K562 (cell line): ENCODE measurements at regions not wholly inside any gene's neighbourhood (a gene's known extent, or its start where the extent isn't known, plus 50 kb on each side); places are given as distances from the start of the nearest gene placed in this dataset.

ENCODE experiments used
- ATAC-seq: fragments of 200-7000 bp; cut with Tn5 transposase; 3 replicates; pipeline ENCODE4 v1.9.1; 2020; ENCODE audit warnings: moderate library complexity
- BruUV-seq: library from RNA; stranded (reverse); fragments of 400-500 nt; replicated peaks from 2 replicates; lab custom pipeline; 2021; lab: Mats Ljungman, UMichigan
- CTCF ChIA-PET: fragments of 300-600 bp; formaldehyde crosslinking; extraction: SDS; loops from one replicate; lab custom pipeline; 2021; ENCODE audit warnings: low intra/inter-chr PET ratio; lab: Yijun Ruan, JAX
- POLR2A ChIA-PET: fragments of 300-600, 350-650 bp; sonication (Branson Sonifier 250); formaldehyde crosslinking; extraction: SDS; loops from one replicate; lab custom pipeline; 2021; ENCODE audit warnings: antibody characterized with exemption, inconsistent platforms; lab: Yijun Ruan, JAX
- DNase-seq, 4 experiments: peaks; one replicate each; pipeline versions ENCODE4 v3.0.0 to v3.0.0-alpha.2; 2011 to 2018; ENCODE audit warnings: low spot score in 3 of 4, mixed read lengths in 3 of 4; ENCODE audit errors: extremely low read depth in 1 of 4
- FAIRE-seq: peaks from 2 replicates; lab custom pipeline; 2011; peaks lifted over from hg19 to GRCh38; lab: Jason Lieb, UNC
- H2AFZ ChIP-seq: 2 replicates; pipeline ENCODE4 v1.6.0; 2011; ENCODE audit warnings: low read depth, low read length, control low read depth, inconsistent platforms
- H3K27ac ChIP-seq: fragments of 200-600 bp; 3 replicates; pipeline ENCODE4 v1.8.0; 2011; ENCODE audit warnings: low read depth, mild to moderate bottlenecking, control low read depth, inconsistent platforms, low read length, moderate library complexity, mixed read lengths; ENCODE audit errors: extremely low read depth
- H3K27me3 ChIP-seq, 2 experiments: fragments of 300-600 bp in 1 of 2; 2 replicates in 1 of 2; 3 replicates in 1 of 2; pipeline versions ENCODE4 v1.6.0 to v1.8.0; 2011; ENCODE audit warnings: inconsistent platforms in 2 of 2, low read length in 2 of 2, mild to moderate bottlenecking in 1 of 2, mixed read lengths in 1 of 2, moderate library complexity in 1 of 2; ENCODE audit not compliant: control insufficient read depth in 2 of 2, insufficient read depth in 2 of 2
- H3K36me3 ChIP-seq: fragments of 300-600 bp; 3 replicates; pipeline ENCODE4 v1.8.0; 2011; ENCODE audit warnings: mild to moderate bottlenecking, low read length, inconsistent platforms; ENCODE audit not compliant: control insufficient read depth, insufficient read depth
- H3K4me1 ChIP-seq, 2 experiments: fragments of 200-600 bp in 1 of 2; replicated peaks in 1 of 2; 2 replicates in 1 of 2; 3 replicates in 1 of 2; pipeline versions ENCODE4 v1.5.1 to v1.8.0; 2011; ENCODE audit warnings: inconsistent platforms in 2 of 2, low read length in 2 of 2, mild to moderate bottlenecking in 1 of 2, mixed read lengths in 1 of 2, moderate library complexity in 1 of 2; ENCODE audit not compliant: control insufficient read depth in 2 of 2, insufficient read depth in 2 of 2
- H3K4me2 ChIP-seq: 2 replicates; pipeline ENCODE4 v1.6.1; 2011; ENCODE audit warnings: low read length, control low read depth, inconsistent platforms, mixed read lengths; ENCODE audit not compliant: insufficient read depth
- H3K4me3 ChIP-seq: fragments of 200-600 bp; sonication (generic), shearing (Covaris generic); 2 replicates; pipeline ENCODE4 v1.5.1; 2016; ENCODE audit warnings: control low read depth, inconsistent platforms
- H3K79me2 ChIP-seq: fragments of 200-600 bp; 3 replicates; pipeline ENCODE4 v1.8.0; 2011; ENCODE audit warnings: low read length, inconsistent platforms; ENCODE audit not compliant: control insufficient read depth, insufficient read depth
- H3K9ac ChIP-seq, 2 experiments: 2 replicates each; pipeline versions ENCODE4 v1.6.0 to v1.6.1; 2011; ENCODE audit warnings: low read depth in 2 of 2, low read length in 2 of 2, control low read depth in 1 of 2, inconsistent platforms in 1 of 2, mild to moderate bottlenecking in 1 of 2, mixed read lengths in 1 of 2; ENCODE audit not compliant: insufficient read depth in 1 of 2
- H3K9me1 ChIP-seq: one replicate; pipeline ENCODE4 v1.6.0; 2011; ENCODE audit warnings: inconsistent platforms, mild to moderate bottlenecking, low read length, moderate library complexity; ENCODE audit not compliant: control insufficient read depth, insufficient read depth
- H3K9me3 ChIP-seq: replicated peaks from 2 replicates; pipeline ENCODE4 v1.5.1; 2011; ENCODE audit warnings: low read depth, low read length, inconsistent platforms; ENCODE audit not compliant: control insufficient read depth, insufficient read depth
- H4K20me1 ChIP-seq: replicated peaks from 2 replicates; pipeline ENCODE4 v1.6.1; 2011; ENCODE audit warnings: low read length, inconsistent platforms, mixed read lengths; ENCODE audit not compliant: control insufficient read depth, insufficient read depth
- CBFA2T3 ChIP-seq: fragments of 450-650 bp; IDR thresholded peaks from 2 replicates; pipeline ENCODE4 v1.6.1; 2017
- CHD4 ChIP-seq: fragments of 200-600 bp; sonication (generic); IDR thresholded peaks from 3 replicates; pipeline ENCODE4 v1.6.1; 2012; ENCODE audit warnings: low read depth, mild to moderate bottlenecking, mixed read lengths, low read length, inconsistent platforms; ENCODE audit not compliant: insufficient read depth, insufficient replicate concordance, poor library complexity, severe bottlenecking
- COPS2 ChIP-seq: fragments of 450-650 bp; conservative IDR thresholded peaks from 2 replicates; pipeline ENCODE4 v1.6.1; 2016; ENCODE audit warnings: mild to moderate bottlenecking, moderate library complexity
- CREB1 ChIP-seq, 2 experiments: sonication (generic) in 1 of 2; formaldehyde crosslinking in 1 of 2; IDR thresholded peaks; 2 replicates each; pipeline versions ENCODE4 v1.6.1 to v1.8.0; 2012 to 2022; ENCODE audit warnings: inconsistent platforms in 1 of 2, mild to moderate bottlenecking in 1 of 2, missing genetic modification reagents in 1 of 2, moderate library complexity in 1 of 2
- FUS ChIP-seq: fragments of 200-400 bp; formaldehyde crosslinking; optimal IDR thresholded peaks from 2 replicates; pipeline ENCODE3; 2017; ENCODE audit warnings: low read depth, low read length
- GABPA ChIP-seq: fragments of 200-800 bp; sonication (Bioruptor generic); conservative IDR thresholded peaks from 2 replicates; pipeline ENCODE4 v1.6.1; 2016; ENCODE audit warnings: low read depth, missing genetic modification characterization, missing compliant biosample characterization
- HMG20A ChIP-seq: fragments of 450-650 bp; formaldehyde crosslinking; conservative IDR thresholded peaks from 2 replicates; pipeline ENCODE4 v1.4.0; 2020; ENCODE audit warnings: mild to moderate bottlenecking, mixed read lengths
- MCM3 ChIP-seq: fragments of 450-650 bp; IDR thresholded peaks from 2 replicates; pipeline ENCODE4 v1.6.1; 2016
- RFX5 ChIP-seq: IDR thresholded peaks from 2 replicates; pipeline ENCODE4 v1.6.1; 2011; ENCODE audit warnings: low read depth, mild to moderate bottlenecking, improper control_type of control experiment, low read length
- RUNX1 ChIP-seq: sonication (generic); IDR thresholded peaks from 2 replicates; pipeline ENCODE4 v1.6.1; 2016; ENCODE audit warnings: antibody characterized with exemption, low read depth
- TOE1 ChIP-seq, 2 experiments: fragments of 450-650 bp in 1 of 2; sonication (generic) in 1 of 2; formaldehyde crosslinking in 1 of 2; IDR thresholded peaks; 2 replicates each; pipeline versions ENCODE4 v1.7.1 to v1.8.0; 2016 to 2022; ENCODE audit warnings: borderline replicate concordance in 2 of 2, mild to moderate bottlenecking in 2 of 2, antibody characterized with exemption in 1 of 2, inconsistent platforms in 1 of 2, low read depth in 1 of 2, missing genetic modification reagents in 1 of 2, moderate library complexity in 1 of 2
- ZNF197 ChIP-seq: fragments of 200-800 bp; sonication (Bioruptor generic); IDR thresholded peaks from 2 replicates; pipeline ENCODE4 v1.6.1; 2016; ENCODE audit warnings: low read depth, missing genetic modification characterization, missing compliant biosample characterization
- ZNF354B ChIP-seq: fragments of 250-450 bp; sonication (Bioruptor Pico); IDR thresholded peaks from 2 replicates; pipeline ENCODE4 v1.4.0; 2020
- ZNF75A ChIP-seq: fragments of 450-650 bp; formaldehyde crosslinking; IDR thresholded peaks from 2 replicates; pipeline ENCODE4 v1.4.0; 2020; ENCODE audit warnings: mild to moderate bottlenecking
- WGBS: fragments of 100-300 bp; shearing (Covaris generic); methylation state at CpG from one replicate; pipeline ENCODE4 v1.1.6; 2016; ENCODE audit warnings: low coverage, mixed read lengths; ENCODE audit not compliant: insufficient coverage; ENCODE audit errors: missing lambda C conversion rate; 5-methylcytosine and 5-hydroxymethylcytosine counted together
- in situ Hi-C: fragments of 300-500 bp; cut with MboI; formaldehyde crosslinking; loops from 4 replicates; pipeline ENCODE4 v1.15.0; 2018; ENCODE audit warnings: inconsistent platforms, mixed read lengths
- intact Hi-C: fragments of 100-400 bp; cut with micrococcal nuclease; formaldehyde crosslinking; loops from 2 replicates; pipeline ENCODE4 v1.14.2; 2022
- TF ChIP-seq, protein P1 (sequence below): sonication (generic); formaldehyde crosslinking; IDR thresholded peaks from 2 replicates; pipeline ENCODE4 v1.8.0; 2022; ENCODE audit warnings: mild to moderate bottlenecking, missing genetic modification reagents, borderline replicate concordance
- TF ChIP-seq, protein P2 (sequence below): fragments of 250-450 bp; sonication (Bioruptor Pico); IDR thresholded peaks from 2 replicates; pipeline ENCODE4 v1.8.0; 2021; ENCODE audit warnings: borderline replicate concordance, mild to moderate bottlenecking, moderate library complexity; ENCODE audit not compliant: poor library complexity, severe bottlenecking
- TF ChIP-seq, protein P3 (sequence below): sonication (generic); formaldehyde crosslinking; IDR thresholded peaks from 2 replicates; pipeline ENCODE4 v1.8.0; 2022; ENCODE audit warnings: mild to moderate bottlenecking, missing genetic modification reagents

DNA sequence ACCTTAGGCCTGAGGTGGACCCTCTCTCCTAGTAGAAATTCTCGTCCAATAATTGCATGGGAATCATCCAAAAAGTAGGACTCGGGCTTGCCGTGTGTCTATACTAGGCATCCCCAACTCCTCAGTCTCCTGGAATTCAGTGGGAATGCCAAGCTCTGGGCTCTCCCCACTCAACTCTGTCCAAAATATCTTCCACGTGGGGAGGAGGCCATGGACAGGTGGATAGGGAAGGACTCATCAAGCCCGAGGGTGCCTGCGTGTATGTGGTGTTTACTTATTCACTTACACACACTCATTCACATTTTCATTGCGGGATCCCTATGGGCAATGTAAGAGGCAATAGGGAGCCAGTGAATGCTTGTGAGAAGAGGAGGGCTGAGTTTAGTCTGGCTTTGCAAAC is 383.3 kb downstream of the MN1 start:
- no peak overlapping the region for H3K4me3 ChIP-seq

More for the DNA sequence above, 383.3 kb downstream of the MN1 start:
- no peaks in the 10 kb centered on the region for H3K9me3 ChIP-seq
- no peaks in the 10 kb centered on the region for H3K36me3 ChIP-seq
- TF ChIP-seq CHD4 = no peak
- no peak for TF ChIP-seq ZNF75A (CRISPR knock-in tag)
- TF ChIP-seq, protein P1, sequence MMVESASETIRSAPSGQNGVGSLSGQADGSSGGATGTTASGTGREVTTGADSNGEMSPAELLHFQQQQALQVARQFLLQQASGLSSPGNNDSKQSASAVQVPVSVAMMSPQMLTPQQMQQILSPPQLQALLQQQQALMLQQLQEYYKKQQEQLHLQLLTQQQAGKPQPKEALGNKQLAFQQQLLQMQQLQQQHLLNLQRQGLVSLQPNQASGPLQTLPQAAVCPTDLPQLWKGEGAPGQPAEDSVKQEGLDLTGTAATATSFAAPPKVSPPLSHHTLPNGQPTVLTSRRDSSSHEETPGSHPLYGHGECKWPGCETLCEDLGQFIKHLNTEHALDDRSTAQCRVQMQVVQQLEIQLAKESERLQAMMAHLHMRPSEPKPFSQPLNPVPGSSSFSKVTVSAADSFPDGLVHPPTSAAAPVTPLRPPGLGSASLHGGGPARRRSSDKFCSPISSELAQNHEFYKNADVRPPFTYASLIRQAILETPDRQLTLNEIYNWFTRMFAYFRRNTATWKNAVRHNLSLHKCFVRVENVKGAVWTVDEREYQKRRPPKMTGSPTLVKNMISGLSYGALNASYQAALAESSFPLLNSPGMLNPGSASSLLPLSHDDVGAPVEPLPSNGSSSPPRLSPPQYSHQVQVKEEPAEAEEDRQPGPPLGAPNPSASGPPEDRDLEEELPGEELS (CRISPR knock-in tag) = no peak
- no peak for TF ChIP-seq ZNF197 (CRISPR knock-in tag)
- TF ChIP-seq CBFA2T3 = no peak
- TF ChIP-seq RUNX1 = no peak
- TF ChIP-seq CREB1 (IDR thresholded peaks at IDR 0.05) = no peak
- no peak for TF ChIP-seq CREB1 (CRISPR knock-in tag; IDR thresholded peaks at IDR 0.05)
- TF ChIP-seq GABPA (tag) = no peak
- no peak for TF ChIP-seq TOE1 (IDR thresholded peaks at IDR 0.05; ENCODE audit: borderline replicate concordance)
- no peak for TF ChIP-seq TOE1 (CRISPR knock-in tag; IDR thresholded peaks at IDR 0.05; ENCODE audit: borderline replicate concordance, low read depth)
- TF ChIP-seq RFX5 = no peak
- TF ChIP-seq, protein P2, sequence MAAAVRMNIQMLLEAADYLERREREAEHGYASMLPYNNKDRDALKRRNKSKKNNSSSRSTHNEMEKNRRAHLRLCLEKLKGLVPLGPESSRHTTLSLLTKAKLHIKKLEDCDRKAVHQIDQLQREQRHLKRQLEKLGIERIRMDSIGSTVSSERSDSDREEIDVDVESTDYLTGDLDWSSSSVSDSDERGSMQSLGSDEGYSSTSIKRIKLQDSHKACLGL = no peak
- TF ChIP-seq MCM3 = no peak
- no peak for TF ChIP-seq HMG20A (CRISPR knock-in tag)
- no peak for TF ChIP-seq ZNF354B (CRISPR knock-in tag)
- TF ChIP-seq, protein P3, sequence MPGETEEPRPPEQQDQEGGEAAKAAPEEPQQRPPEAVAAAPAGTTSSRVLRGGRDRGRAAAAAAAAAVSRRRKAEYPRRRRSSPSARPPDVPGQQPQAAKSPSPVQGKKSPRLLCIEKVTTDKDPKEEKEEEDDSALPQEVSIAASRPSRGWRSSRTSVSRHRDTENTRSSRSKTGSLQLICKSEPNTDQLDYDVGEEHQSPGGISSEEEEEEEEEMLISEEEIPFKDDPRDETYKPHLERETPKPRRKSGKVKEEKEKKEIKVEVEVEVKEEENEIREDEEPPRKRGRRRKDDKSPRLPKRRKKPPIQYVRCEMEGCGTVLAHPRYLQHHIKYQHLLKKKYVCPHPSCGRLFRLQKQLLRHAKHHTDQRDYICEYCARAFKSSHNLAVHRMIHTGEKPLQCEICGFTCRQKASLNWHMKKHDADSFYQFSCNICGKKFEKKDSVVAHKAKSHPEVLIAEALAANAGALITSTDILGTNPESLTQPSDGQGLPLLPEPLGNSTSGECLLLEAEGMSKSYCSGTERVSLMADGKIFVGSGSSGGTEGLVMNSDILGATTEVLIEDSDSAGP (CRISPR knock-in tag) = no peak
- TF ChIP-seq FUS = no peak
- TF ChIP-seq COPS2 = no peak
- TF ChIP-seq, all 486 proteins: peak for 0
- Histone ChIP-seq H3K9me1 (no peaks in the 10 kb centered on the region), H2AFZ (no peak overlapping the region), H3K4me1 (peaks cover 0 to 4% of the 10 kb centered on the region in 2 experiments; a peak in 2 of 5 replicates), H3K27ac (no peak overlapping the region), H3K27me3 (no peaks in the 10 kb centered on the region), H3K79me2 (no peaks in the 10 kb centered on the region), H3K4me2 (no peak overlapping the region), H4K20me1 (no peaks in the 10 kb centered on the region; the same call in 1 of the 2 replicates), H3K9ac (no peak overlapping the region)
- WGBS = 0% methylated on average over 4 of the region's 7 CpGs
- no peak for ATAC-seq
- in situ Hi-C loops (loop anchor here (25.0 kb wide), 2 partner anchors 394 to 594 kb away; partner anchors contain the start of gene MN1), intact Hi-C loops (no loop called here)
- ChIA-PET CTCF (no interaction called here), POLR2A (interaction anchor here (0.5 kb wide), 1 partner anchor 45 kb away, joined by 3 read pairs; no protein-coding TSS in a partner anchor)
- DNase-seq = no peak
- no TSS peak for BruUV-seq
- no peak for FAIRE-seq
